Esophagus muscularis mucosa (tissue), 4 donors: ENCODE measurements at regions not wholly inside any gene's neighbourhood (a gene's known extent, or its start where the extent isn't known, plus 50 kb on each side); places are given as distances from the start of the nearest gene placed in this dataset.

Experiments used
- EP300 ChIP-seq: sonication (generic); formaldehyde crosslinking; IDR thresholded peaks from one replicate; pipeline ENCODE4 v1.6.1; 2017; ENCODE audit warnings: antibody characterized with exemption
- POLR2A ChIP-seq: fragments of 450-650 bp; IDR thresholded peaks from one replicate; pipeline ENCODE4 v1.6.1; 2017; ENCODE audit warnings: antibody characterized with exemption, moderate library complexity, mild to moderate bottlenecking, low read depth
- POLR2AphosphoS5 ChIP-seq, 2 donors: sonication (generic); formaldehyde crosslinking; IDR thresholded peaks; one replicate each; pipeline ENCODE4 v1.6.1; 2017; ENCODE audit warnings: antibody characterized with exemption in 2 of 2
- TF ChIP-seq, protein P1 (sequence below), 3 experiments: fragments of 200-600 bp in 2 of 3; fragments of 450-650 bp in 1 of 3; sonication (generic) in 2 of 3; IDR thresholded peaks; one replicate each; pipeline ENCODE4 v1.5.1; 2017 to 2019; ENCODE audit warnings: antibody characterized with exemption in 3 of 3, mild to moderate bottlenecking in 2 of 3, moderate library complexity in 1 of 3

- TF ChIP-seq, protein P1, sequence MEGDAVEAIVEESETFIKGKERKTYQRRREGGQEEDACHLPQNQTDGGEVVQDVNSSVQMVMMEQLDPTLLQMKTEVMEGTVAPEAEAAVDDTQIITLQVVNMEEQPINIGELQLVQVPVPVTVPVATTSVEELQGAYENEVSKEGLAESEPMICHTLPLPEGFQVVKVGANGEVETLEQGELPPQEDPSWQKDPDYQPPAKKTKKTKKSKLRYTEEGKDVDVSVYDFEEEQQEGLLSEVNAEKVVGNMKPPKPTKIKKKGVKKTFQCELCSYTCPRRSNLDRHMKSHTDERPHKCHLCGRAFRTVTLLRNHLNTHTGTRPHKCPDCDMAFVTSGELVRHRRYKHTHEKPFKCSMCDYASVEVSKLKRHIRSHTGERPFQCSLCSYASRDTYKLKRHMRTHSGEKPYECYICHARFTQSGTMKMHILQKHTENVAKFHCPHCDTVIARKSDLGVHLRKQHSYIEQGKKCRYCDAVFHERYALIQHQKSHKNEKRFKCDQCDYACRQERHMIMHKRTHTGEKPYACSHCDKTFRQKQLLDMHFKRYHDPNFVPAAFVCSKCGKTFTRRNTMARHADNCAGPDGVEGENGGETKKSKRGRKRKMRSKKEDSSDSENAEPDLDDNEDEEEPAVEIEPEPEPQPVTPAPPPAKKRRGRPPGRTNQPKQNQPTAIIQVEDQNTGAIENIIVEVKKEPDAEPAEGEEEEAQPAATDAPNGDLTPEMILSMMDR (IDR thresholded peaks at IDR 0.05): no peak
- no peak for TF ChIP-seq POLR2A
- TF ChIP-seq POLR2AphosphoS5 (IDR thresholded peaks at IDR 0.05): no peak
- TF ChIP-seq EP300: no peak
These were observed 850.2 kb downstream of the BRINP3 start for GRCh38 chr1:189627427-189627826.
